ENCODE measurements at regions not wholly inside any gene's neighbourhood (a gene's known extent, or its start where the extent isn't known, plus 50 kb on each side); places are given as distances from the start of the nearest gene placed in this dataset.
A peak's percentile ranks its signal among the peaks of the same experiment; 100 is the strongest.
"Not testable (repeated sequence)": the region's sequence is repeated elsewhere in the genome, so short reads cannot be mapped to it uniquely, and the experiment has no call there.

- DNase-seq = not testable (repeated sequence)
These were observed 2240.6 kb downstream of the EPHA3 start for GRCh38 chr3:91348064-91348463.

DNA sequence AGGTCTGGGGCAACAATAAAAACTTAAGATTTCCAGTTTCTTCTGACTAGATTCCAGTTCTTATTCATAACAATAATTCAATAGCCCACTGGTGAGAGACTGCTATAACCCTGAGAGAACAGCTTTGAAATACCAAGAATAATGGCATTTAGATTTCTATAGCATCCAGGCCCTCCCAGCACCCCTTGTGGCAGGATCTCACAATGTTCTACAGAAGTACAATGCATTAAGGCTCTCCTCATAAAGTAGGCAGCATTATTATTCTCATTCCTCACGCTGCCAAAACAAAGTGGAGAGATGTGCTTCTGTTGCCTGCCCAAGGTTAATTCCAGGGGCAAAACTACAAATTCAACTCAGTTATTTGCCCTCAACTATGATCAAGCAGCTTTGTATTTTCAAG is 2241.7 kb downstream of the EPHA3 start:
- not testable (repeated sequence) for DNase-seq

DNA sequence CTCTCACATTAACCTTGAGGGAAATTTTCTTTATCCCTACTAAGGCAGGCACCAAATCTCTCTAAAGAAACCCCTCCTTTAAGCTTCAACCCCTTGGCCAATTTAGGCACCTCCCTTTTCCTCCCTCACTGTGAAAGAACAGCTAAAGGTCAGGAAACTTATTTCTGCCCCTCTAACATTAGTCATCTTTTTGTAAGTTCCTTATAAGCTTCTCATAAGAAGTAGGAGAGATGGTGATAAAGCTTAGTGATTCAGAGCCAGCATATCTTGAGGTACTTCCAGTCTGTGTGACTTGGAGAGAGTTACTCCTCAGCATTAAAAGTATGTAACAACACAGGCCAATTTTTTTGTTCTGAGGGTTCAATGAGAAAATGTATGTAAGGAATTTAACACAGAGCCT is 2244.7 kb downstream of the EPHA3 start:
- DNase-seq = not testable (repeated sequence)

DNA sequence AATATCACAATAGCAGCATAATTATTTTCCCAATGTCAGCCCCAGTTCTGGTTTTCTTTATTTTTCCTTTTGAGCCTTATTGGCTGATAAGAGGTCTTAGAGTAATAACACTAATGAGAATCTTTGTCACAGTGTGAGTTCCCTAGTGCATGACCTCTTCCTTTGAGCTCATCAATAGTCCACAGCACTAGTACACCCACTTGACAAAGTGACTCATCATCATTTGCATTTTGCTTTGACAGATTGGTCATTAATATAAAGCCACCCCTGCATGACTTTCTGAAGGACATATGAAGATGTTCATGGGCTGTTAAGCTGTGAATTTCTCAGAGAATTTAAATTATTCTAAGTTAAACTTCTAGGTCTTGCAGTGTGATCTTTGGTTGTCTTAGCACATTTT is 2251.9 kb downstream of the EPHA3 start:
- not testable (repeated sequence) for DNase-seq

GRCh38 chr3:91383100-91383894 is 2275.9 kb downstream of the EPHA3 start:
- DNase-seq = not testable (repeated sequence)

GRCh38 chr3:91403938-91404337 is 2296.5 kb downstream of the EPHA3 start:
- not testable (repeated sequence) for DNase-seq

- not testable (repeated sequence) for DNase-seq
These were observed 2334.6 kb downstream of the EPHA3 start for GRCh38 chr3:91442063-91442462.

DNA sequence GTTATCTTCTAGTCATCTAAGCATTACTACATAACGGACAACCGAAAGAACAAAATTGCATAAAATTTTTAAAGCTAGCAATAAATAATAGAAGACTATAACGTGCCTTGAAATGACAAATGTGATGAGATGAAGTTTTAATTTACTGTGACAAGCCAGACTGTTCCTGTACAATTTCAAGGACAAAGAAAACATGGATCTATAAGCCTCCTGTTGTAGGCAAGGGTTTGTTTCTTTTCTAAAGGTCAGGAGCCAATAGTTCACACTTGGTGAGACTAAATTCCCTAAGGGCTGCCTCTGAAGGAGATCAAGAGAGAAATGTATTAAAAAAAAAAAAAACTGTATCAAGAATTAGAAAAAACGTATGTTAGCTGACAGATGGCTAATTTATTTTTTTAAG is 2335.1 kb downstream of the EPHA3 start:
- not testable (repeated sequence) for DNase-seq

DNA sequence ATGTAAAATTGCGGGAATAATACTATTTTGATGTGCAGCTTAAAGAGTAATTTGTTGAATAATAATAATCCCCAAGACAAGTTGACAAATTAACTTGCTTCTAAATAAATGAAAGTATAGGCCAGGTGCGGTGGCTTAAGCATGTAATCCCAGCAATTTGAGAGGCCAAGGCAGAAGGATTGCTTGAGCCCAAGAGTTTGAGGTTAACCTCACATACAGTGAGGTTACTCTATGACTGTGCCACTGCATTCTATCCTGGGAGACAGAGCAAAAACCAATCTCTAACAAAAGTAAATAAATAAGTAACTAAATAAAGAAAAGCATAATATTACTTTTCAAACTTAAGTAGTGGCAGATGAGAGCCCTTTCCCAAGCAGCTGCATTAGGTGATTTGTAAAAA is 2341.0 kb downstream of the EPHA3 start:
- DNase-seq = not testable (repeated sequence)

- not testable (repeated sequence) for DNase-seq
These were observed 2359.1 kb downstream of the EPHA3 start for GRCh38 chr3:91466517-91466916.

DNA sequence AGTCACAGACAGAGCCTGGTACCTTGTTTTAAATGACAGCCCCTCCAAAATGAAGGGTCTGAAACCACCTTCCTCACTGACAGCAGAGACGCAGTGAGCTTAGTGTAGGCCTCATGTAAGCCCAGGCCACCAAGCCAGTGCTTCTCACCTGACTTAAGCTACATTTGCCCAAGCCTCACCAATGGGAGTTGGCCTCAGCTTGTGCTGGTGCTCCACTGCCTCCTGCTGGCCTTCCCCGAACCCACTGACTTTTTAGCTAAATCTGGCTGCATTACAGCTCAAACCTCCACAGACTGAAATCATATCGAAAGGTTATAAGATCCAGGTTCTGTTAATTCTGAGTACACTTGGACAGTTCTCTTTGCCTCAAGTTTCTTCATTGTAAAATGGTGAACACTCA is 2361.8 kb downstream of the EPHA3 start:
- not testable (repeated sequence) for DNase-seq

- peak; percentile 1 for DNase-seq
These were observed 2377.6 kb downstream of the EPHA3 start for GRCh38 chr3:91485026-91485425.

DNA sequence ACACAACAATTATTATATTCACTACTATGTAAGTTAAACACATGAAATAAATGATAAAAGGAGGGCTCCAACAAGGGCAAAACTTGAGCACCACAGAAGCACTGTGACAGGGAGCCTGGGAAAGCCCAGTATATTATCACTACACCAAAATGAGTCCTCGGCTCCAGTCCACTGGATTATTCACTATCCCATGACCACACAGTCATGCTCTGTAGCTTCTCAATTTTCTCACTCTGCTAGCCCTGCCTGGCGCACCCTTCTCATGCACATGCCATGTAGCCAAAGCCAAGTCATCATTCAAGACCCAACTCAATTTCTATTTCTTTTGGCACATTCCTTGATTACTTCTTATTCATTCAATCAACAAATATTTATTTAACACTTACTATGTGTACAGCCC is 2378.5 kb downstream of the EPHA3 start:
- not testable (repeated sequence) for DNase-seq

GRCh38 chr3:91497712-91498111 is 2390.3 kb downstream of the EPHA3 start:
- DNase-seq = not testable (repeated sequence)

- not testable (repeated sequence) for DNase-seq
These were observed 2392.4 kb downstream of the EPHA3 start for GRCh38 chr3:91499850-91500249.

GRCh38 chr3:91504874-91505273 is 2397.5 kb downstream of the EPHA3 start:
- not testable (repeated sequence) for DNase-seq

Data from hematopoietic multipotent progenitor cell treated with erythropoietin and hydrocortisone succinate and interleukin-3 and kit ligand, for 6 days (in vitro differentiated cells).